A673 (cell line): ENCODE measurements at regions not wholly inside any gene's neighbourhood (a gene's known extent, or its start where the extent isn't known, plus 50 kb on each side); places are given as distances from the start of the nearest gene placed in this dataset.

Experiments
- EZH2 ChIP-seq: fragments of 200-600 bp; sonication (generic); IDR thresholded peaks from 2 replicates; pipeline ENCODE4 v1.6.1; 2017; ENCODE audit warnings: borderline replicate concordance, low read depth, mild to moderate bottlenecking, mixed read lengths, antibody characterized with exemption, low read length; ENCODE audit not compliant: poor library complexity, severe bottlenecking
- TF ChIP-seq, protein P1 (sequence below): fragments of 300-800, 200-600 bp; sonication (generic); conservative IDR thresholded peaks from 2 replicates; pipeline ENCODE4 v1.5.1; 2017; ENCODE audit warnings: low read depth, mild to moderate bottlenecking, antibody characterized with exemption, low read length, moderate library complexity, mixed read lengths

DNA sequence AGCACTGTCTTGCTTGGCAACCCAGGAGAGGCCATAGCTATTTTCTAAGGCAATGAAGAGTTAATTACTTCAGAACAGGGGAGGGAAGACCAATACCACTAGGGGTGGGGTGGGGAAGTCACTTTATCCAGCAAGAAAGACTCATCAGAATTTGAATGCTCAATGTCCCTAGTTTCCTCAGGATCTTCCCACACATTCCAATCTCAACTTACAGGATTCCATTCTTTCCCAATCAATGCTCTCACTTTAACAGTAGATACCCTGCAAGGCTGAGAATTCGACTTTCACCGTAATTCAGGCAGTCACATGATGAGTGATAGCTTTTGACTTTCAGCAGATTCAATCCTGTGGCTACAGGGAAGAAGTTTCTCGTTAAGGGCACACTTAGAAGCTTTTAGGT, 526.6 kb upstream of the SEL1L start:
- TF ChIP-seq, protein P1, sequence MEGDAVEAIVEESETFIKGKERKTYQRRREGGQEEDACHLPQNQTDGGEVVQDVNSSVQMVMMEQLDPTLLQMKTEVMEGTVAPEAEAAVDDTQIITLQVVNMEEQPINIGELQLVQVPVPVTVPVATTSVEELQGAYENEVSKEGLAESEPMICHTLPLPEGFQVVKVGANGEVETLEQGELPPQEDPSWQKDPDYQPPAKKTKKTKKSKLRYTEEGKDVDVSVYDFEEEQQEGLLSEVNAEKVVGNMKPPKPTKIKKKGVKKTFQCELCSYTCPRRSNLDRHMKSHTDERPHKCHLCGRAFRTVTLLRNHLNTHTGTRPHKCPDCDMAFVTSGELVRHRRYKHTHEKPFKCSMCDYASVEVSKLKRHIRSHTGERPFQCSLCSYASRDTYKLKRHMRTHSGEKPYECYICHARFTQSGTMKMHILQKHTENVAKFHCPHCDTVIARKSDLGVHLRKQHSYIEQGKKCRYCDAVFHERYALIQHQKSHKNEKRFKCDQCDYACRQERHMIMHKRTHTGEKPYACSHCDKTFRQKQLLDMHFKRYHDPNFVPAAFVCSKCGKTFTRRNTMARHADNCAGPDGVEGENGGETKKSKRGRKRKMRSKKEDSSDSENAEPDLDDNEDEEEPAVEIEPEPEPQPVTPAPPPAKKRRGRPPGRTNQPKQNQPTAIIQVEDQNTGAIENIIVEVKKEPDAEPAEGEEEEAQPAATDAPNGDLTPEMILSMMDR, result no peak
- TF ChIP-seq EZH2, result no peak
